Stimulated activated CD4-positive, alpha-beta T cell treated with anti-CD3 and anti-CD28 coated beads, Interleukin-1b, Interleukin-23, amount 100 ng/mL, for 4 hours (primary cell): ENCODE measurements at regions not wholly inside any gene's neighbourhood (a gene's known extent, or its start where the extent isn't known, plus 50 kb on each side); places are given as distances from the start of the nearest gene placed in this dataset.

Experiments used
- DNase-seq, 2 donors: peaks; one replicate each; pipeline ENCODE4 v3.0.0-alpha.2; 2020; ENCODE audit warnings: low read depth in 2 of 2

DNA sequence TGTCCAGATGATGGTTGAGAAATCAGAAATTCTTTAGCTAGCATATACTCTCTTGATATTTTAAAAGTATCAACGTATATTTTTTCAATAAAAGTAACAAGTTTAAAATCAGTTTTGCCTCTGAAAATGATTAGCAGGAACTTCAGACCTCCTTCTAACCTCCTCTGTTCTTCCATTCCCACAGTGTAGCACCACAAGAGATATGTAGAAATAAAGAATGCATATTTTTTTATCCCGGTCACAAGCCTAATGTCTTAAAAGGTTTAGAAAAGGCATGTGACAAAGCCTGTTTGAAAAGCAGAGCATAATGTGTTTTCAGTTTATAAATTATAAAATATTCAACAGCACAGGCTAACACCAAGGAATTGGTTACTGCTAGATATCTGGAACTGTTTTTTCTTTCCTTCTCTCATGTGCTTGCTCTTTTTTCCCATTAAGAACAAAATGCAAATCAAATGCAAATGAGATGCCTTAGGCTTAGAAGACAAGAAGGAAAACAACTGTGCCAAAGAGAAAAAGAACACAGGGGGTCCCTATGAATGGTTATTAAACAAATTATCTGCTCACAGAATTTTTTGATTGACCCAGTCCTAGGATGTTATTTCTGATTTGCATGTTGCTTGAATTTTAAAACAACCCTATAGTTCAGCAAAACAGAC is 351.7 kb upstream of the FAM241A start:
- DNase-seq = no peak

DNA sequence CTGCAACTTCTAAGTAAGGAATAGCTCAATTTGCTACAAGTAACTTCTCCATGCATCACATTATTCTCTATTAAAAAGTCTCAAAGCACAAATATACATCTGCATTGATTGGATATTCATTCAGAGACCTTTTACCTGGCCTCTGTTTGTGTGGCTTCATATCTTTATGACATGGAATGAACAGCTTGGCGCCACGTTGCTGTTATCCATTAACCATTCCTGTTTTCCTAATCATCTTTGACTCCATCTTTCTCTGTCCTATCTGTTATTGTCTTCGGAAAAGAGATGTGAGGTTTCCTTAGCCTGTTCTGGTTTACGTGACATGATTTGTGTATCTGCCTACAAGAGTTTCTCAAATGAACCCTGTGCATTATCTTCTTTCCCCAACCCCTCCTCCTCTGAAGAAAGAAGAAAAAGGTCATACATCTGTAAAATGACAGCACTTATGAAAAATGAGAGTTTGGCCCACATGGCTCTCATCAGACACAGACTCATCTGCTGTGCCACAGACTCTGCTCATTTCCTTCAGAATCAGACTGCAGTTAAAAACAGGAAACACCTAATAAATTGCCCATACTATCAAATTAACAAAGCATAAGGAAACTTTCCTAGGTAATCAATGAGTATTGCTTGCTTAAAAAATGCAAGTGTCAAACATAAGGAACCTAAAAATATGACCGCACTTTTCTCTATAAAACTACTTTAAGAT is 347.6 kb upstream of the FAM241A start:
- no peak for DNase-seq

DNA sequence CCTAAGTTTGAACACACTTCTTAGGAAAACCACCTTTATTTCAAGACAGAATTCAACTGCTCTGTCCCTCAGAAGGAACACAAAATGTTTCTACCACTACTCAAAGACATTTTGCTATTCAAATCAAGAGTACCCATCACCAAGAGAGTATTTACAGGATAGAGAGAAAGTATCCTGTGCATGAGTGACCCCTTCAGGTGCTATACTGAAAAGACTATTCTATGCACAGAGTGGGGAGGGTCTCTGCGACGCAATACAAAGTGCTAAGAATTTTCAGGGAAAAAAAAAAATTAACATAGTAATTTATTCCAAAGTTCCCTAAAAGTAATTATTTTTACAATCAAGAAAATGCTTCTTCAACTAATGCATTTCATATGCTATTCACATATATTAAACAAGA is 346.4 kb upstream of the FAM241A start:
- DNase-seq = no peak

DNA sequence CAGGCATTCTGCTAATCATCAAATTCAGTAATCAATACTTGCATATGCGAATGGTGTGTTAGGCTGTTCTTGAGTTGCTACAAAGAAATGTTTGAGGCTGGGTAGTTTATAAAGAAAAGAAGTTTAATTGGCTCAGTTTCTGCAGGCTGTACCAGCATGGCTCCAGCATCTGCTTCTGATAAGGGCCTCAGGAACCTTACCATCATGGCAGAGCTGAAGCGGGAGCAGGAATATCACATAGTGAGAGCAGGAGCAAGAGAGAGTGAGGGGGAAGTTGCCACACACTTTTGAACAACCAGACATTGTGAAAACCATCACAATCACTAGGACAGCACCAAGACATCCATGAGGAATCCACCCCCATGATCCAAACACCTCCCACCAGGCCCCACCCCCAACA is 344.7 kb upstream of the FAM241A start:
- DNase-seq = no peak

DNA sequence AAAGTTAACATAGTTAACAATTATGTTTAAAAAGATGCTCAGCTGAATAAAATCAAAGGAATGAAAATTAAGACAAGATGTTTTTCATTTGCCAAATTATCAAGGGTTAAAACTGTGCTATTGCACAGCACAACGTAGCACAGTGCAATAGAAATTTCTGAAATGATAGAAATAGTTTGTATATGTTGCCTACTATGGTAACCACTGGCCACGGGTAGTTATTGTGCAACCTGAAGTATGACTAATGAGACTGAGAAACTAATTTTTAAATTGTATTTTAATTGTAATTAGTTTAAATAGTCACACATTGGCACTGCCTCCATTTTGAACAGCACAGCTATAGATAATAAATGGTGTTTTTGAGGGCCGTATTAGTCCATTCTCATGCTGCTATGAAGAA is 343.1 kb upstream of the FAM241A start:
- no peak for DNase-seq

DNA sequence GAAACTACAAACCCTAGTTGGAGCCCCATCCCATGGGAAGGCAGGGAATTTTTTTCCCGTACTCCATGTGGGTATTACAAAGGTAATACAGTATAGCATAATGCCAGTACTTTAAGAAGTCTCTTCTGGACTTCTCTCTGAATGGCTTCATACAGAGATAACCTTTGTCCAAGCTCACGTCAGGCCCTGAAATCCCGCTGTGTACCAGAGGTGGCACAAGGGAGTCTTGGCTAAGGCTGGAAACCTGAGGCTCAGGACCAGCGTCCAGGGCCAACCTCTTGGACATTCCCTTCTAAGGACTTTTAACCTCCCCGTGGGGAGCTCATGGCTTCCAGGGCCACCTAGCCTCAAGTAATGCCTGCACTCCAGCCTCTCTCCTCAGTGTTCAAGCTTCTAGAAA is 338.9 kb upstream of the FAM241A start:
- no peak for DNase-seq

DNA sequence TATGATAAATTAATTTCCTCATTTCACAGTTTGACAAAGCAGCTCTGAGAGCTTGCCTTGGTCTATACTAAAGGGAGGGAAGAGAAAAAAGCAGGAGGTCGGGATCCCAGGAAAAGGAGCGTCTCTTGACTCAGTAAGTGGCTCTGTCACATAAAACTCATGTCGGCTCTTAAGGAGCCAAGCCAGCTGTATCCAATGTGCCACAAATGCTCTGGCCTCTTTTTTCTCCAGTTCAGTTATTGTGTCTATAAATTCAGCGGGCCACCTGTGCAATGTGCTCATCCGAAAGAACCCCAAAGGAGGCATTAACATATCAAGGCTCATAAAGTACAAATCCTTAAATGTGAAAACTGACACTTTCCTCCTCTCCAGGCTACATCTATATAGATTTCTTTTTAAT is 337.7 kb upstream of the FAM241A start:
- DNase-seq = no peak

DNA sequence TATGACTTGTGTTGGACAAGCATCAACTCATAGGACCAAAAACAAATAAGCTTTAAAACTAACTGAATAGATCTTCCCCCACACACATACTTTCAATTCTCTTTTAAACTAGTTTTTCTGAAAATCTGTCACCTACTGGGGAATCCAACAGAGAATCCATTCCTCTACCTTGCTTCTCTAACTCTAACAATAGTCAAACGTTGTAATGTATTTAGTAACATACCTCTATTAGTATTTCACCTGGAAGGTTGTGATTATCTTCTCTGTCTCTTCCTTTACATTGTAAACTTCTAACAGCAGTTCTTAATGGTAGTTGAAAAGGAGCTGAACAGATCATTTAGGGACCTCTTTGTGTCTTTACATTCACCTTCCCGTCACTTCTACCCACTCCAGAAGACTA is 337.1 kb upstream of the FAM241A start:
- DNase-seq = no peak

DNA sequence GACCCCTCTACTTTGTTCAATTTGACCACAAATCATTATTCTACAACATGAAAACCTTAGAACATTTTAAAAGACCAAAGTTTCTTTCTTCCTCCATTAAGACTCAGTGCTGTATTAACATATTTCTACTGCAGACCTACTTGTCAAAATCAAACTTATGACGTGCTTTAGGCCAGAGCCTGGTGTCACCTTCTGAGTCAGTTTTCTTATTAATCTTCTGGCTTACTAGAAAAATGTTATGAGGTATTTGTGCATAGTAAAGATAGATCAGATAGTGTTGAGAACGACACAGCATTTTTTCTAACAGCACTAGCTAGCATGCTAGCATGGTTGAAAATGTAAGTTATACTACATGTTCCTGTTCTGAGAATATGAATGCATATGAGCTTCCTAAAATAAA is 333.6 kb upstream of the FAM241A start:
- DNase-seq = no peak

DNA sequence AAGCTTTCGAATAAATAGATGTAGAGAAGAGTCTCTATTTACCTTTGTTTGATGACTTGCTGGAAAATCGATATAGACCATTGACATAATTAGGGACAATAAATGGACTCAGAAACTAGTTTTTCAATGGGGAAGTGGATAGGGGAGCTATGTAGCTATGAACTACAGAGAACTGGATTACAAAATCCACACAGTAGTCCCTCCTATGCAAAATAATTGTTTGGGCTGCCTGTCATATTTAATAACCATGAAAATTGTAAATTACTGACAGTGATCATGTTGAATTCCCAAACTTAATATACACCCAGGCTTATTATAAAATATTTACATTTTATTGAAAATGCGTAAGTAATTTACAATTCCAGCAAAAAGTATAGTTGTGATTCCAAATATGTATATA is 333.1 kb upstream of the FAM241A start:
- no peak for DNase-seq

DNA sequence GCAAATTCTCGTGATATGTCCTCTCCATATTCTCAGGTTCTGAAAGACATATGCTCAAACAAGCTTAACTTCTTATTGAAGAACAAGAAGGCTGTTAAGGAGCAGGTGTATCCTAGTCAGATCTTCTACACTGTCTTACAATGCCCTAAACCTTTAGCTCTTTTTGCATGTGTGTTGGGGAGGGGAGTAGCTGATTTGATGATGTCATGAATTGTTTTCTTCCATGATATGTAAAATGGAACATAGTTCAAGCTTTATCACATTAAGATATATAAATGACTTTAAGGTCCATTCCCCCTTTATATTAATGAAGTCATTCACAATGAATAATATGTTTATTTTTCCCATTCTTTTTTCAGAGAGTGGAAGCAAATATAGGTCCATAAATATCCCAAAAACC is 332.5 kb upstream of the FAM241A start:
- DNase-seq = no peak

DNA sequence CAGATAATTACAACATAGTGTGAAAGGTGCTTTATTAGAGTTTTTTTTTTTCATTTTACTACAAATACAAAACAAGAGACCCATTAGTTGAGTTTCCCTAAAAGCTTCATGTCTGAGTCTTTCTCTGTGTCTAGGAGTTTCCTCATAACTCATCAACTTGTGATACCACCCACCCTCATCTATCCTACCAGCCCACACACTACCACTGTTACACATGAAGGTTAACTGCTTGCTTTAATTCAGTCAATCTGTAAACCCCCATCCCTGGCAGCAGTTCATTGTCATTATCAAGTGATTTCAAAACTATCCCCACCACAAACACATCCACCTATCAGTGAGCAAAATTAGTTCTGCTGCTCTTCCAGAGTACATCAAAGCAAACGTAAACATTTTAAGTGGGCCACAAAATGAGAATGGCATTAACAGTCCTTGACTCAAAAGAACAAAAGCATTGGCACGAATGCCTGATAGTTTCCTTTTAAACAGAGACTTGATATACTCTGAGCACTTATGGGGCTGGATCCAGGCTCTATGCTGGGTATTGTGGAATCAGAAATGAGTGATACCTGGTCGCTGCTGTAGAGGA is 331.6 kb upstream of the FAM241A start:
- no peak for DNase-seq

DNA sequence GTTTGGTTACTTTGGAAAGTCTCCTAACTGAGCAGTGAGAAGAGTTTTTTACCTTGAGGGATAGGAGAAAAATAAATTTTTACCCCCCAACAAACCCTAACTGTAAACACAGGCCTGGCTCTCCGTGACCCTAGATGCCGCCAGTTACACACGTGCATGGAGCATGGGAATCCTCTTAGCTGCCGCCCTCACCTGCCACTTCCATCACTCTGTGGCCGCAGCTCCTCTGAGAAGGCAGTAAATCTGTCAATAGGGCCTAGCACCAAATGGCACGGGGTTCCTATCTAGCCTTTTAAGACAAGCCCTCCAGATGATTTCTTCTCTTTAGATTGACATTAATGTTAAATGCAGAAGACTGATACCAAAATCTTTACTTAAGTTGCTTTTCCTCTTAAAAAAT is 330.3 kb upstream of the FAM241A start:
- no peak for DNase-seq

DNA sequence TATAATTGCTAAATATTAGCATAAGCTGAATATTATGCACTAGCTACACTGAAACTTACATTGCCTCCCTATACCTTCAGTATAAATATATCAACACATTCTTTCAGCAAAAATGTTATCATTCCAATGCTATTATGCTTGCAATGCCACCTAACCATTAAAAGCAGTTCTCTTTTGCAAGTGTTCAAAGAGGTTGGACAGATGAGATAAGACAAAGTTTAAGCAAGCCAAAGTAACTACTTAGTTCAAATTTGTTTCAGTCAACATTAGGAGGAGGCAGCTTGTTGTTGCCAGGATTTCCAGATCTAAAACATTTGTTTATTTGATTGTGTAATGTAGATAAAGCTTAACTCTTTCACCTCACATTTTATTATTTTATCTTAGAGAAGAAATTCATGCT is 323.9 kb upstream of the FAM241A start:
- DNase-seq = no peak

DNA sequence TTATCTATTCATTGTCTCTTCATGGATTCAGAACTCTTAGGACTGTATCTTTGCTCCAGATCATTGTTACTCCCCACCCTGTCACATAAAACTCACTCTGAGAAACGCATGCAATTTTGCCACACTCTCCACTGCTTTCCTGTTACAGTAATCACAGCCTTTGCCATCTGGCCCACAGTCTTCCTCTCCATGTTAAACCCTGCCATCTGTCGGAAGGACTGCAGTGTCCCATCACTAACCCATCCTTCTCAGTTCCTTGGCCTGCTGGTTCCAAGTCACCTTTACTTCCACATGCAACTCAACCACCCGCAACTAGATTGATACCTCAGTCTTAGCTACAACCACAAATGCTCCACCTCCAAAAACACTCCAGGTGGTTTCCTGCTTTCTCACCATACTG is 308.7 kb upstream of the FAM241A start:
- DNase-seq = no peak

DNA sequence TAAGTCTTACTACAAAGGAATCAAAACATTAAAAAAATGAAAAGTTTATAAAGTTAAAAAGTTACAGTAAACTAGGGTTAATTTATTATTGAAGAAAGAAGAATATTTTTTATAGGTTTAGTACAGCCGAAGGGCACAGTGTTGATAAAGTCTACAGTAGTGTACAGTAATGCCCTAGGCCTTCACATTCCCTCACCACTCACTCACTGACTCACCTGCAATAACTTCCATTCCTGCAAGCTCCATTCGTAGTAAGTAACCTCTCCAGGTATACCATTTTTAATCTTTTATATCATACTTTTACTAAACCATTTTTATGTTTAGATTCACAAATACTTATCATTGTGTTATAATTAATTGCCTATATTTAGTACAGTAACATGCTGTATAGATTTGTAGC is 307.5 kb upstream of the FAM241A start:
- DNase-seq = no peak

DNA sequence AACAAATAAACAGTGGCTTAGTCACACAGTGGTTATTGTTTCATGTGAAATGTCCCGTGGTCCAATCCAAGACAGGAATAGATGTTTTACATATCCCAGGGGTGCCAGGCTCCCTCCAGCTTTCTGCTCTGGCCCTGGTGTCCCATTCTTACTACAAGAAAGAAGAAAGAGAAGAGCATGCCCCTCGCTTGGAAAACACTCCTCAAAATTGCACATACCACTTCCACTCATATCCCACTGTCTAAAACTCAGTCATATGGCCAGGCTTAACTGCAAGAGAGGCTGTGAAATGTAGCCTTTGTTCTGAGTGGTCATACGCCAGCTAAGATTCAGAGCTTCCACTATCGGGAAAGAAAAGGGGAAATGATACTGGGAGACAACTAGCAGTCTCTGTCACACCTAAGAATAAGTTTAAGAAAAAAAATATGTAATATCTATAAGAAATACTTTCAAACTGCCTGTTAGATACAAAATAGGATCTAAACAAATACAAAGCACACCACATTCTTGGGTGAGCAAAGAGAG is 306.8 kb upstream of the FAM241A start:
- no peak for DNase-seq

DNA sequence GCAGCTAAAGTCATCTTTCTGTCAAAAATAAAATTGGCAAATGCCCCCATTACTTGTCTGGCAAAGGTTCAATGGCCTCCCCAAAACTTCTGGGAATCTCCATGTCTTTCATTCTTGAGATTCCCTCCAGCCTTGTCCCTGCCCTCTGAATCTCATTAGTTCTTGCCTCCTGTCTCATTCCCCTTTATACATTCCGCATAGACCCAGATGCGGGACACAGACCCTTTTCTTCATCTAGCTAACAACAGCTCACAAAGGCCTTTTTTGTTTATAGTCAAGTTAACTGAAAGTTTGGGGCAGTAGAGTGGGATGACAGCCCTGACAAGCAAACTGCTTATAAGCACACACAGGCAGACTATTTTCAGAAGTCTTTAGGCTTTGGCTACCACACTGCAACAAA is 306.1 kb upstream of the FAM241A start:
- DNase-seq = no peak

DNA sequence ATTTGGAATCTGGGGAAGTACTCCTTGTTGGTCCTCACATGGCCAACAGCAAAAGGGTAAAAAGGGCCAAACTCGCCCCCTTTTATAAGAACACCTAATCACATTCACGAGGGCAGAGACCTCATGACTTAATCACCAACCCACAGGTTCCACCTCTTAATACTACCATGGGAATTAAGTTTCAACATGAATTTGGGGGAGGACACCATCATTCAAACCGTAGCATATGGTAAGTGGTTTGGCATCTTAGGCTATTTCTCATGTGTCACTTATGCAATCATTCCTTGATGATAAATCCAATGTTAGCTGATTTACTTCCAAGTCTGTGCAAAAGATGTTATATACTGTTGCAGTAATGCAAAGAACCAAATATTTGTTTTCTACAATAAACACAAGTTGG is 302.9 kb upstream of the FAM241A start:
- no peak for DNase-seq

DNA sequence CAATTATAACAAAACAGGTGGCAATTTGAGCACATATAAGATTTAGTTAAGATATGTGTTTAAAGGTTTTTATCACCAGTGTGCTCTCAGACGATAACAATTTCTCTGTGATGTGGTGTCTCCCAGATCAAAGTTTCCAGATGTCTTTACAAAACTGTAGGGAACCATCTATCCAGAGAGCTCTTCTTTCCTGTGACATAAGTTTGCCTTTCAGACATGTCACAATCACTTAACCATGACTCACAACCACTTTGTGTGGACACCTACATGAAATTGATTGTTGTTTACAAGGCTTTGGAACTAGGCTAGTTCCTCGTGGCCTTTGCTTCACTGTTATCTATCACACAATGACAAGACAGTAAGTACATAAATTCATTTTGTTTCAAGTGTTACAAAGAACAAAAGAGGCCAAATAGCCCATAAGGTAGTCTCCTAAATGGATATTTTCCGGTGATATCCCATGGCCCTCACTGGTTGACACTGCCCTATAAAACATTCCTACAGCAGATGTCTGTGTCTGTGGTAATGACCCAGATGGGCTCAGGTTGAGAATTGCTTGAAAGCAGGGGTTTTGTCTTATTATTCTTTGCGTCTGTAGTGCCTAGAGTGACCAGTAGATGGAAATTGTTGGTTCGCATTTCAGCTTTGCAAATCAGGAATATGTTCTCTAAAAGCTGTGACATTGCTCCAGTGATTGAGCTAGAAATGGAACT is 297.8 kb upstream of the FAM241A start:
- no peak for DNase-seq

DNA sequence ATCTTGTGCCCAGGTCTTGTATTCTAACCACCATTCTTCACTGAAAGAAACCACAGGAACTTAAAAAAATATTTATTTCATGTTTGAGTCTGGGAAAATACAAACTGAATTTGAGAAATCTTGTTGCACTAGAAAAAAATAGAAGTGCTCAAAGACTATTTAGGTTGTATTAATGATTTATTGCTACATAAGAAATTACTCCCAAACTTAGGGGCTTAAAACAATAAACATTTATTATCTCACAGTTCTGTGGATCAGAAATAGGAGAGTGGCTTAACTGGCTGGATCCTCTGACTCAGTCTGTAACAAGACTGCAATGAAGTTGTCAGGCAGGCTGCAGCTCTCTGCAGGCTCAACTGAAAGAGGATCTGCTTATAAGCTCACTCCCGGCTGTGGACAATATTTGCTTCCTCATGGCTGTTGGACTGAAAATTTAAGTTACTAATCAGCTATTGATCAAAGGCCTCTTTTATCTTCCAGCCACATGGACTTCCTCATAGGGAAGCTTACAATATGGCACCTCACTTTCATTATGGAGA is 295.4 kb upstream of the FAM241A start:
- no peak for DNase-seq

DNA sequence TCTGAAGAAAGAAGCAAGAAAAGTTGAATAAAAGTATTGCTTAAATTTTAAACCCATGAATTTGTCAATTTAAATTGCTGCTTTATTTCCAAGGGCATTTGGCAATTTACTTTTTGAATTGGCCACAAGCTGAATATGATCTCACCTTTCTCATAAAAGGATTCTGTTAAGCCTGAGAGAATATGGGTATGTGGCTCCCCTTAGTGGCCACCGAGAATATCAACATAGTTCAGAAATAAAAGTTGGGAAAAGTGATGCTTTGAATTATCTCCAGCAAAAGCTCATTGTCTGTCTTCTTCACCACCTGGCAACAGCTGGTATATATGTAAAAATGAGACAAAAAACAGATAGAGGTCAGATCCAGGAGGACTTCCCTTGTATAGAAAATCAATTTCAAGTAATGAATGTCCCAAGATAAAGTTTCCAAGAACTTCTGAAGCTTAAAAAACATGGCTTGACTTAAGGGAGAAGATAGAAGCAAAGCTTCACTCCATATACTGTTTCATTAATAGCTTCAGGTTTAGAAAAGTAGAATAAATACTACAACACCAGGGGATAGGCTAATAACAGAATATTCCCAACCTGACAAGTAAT is 290.7 kb upstream of the FAM241A start:
- no peak for DNase-seq
